ENCODE measurements at regions not wholly inside any gene's neighbourhood (a gene's known extent, or its start where the extent isn't known, plus 50 kb on each side); places are given as distances from the start of the nearest gene placed in this dataset.

DNA sequence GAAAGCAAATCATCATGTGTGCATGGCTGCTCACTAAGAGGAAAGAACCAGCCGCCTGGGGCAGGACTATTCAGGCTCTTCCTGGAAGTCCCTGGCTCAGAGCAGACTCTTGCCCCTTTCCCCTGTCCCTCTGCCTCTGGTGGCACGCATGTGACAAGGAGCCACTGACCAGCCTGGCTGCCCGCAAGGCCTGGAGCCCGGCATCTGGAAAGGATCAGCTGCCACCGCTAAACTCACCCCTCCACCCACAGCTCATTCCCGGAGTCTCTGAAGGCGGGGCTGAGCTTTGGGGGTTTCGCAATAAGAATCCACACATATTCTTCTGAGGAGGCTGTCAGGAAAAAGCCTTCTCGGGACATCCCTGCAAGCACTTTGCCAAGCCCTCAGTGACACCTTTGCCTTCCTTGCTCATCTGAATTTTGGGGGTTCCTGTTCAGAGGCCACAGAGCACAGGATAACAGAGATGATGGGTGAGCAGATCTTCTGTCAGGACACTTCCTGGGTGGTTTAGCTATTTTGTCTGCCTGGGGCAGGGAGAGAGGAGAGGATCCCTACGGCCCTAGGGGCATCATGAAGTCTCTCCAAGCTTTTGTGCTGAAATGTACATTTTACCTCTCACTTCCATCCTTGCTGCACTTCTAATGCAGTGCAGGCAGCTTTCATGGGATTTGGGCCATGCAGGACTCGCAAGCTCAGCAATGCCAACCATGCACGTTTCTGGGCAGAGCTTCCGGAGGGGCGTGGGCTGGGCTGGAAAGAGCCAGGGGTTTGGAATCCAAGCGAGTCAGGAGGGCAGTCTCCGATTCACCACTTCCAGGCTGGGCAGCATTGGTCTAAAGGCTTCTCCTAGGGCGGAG is 124.8 kb upstream of the MAP1LC3B2 start (continued):
- peak; percentile 51; the same call in 1 of the 2 replicates for TF ChIP-seq ZFP69B (tag by site-specific recombination; IDR thresholded peaks at IDR 0.05)
- TF ChIP-seq KLF8 (tag by site-specific recombination; IDR thresholded peaks at IDR 0.05) = peak; percentile 51; the same call in 1 of the 2 replicates
- no peak for TF ChIP-seq ZNF23 (tag by site-specific recombination; IDR thresholded peaks at IDR 0.05; ENCODE audit: borderline replicate concordance)
- peak; percentile 36; the same call in 1 of the 2 replicates for TF ChIP-seq KLF9 (tag by site-specific recombination; IDR thresholded peaks at IDR 0.05; ENCODE audit: low read depth)
- TF ChIP-seq, protein P1, sequence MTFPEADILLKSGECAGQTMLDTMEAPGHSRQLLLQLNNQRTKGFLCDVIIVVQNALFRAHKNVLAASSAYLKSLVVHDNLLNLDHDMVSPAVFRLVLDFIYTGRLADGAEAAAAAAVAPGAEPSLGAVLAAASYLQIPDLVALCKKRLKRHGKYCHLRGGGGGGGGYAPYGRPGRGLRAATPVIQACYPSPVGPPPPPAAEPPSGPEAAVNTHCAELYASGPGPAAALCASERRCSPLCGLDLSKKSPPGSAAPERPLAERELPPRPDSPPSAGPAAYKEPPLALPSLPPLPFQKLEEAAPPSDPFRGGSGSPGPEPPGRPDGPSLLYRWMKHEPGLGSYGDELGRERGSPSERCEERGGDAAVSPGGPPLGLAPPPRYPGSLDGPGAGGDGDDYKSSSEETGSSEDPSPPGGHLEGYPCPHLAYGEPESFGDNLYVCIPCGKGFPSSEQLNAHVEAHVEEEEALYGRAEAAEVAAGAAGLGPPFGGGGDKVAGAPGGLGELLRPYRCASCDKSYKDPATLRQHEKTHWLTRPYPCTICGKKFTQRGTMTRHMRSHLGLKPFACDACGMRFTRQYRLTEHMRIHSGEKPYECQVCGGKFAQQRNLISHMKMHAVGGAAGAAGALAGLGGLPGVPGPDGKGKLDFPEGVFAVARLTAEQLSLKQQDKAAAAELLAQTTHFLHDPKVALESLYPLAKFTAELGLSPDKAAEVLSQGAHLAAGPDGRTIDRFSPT (tag by site-specific recombination; IDR thresholded peaks at IDR 0.05) = 0 out of 2 replicates have a peak, but pooled peaks have one; percentile 13
- peak; percentile 84 for TF ChIP-seq ZNF394 (tag by site-specific recombination; IDR thresholded peaks at IDR 0.05; ENCODE audit: borderline replicate concordance)
- TF ChIP-seq ZNF311 (tag by site-specific recombination; IDR thresholded peaks at IDR 0.05; ENCODE audit: borderline replicate concordance) = no peak
- TF ChIP-seq, protein P2, sequence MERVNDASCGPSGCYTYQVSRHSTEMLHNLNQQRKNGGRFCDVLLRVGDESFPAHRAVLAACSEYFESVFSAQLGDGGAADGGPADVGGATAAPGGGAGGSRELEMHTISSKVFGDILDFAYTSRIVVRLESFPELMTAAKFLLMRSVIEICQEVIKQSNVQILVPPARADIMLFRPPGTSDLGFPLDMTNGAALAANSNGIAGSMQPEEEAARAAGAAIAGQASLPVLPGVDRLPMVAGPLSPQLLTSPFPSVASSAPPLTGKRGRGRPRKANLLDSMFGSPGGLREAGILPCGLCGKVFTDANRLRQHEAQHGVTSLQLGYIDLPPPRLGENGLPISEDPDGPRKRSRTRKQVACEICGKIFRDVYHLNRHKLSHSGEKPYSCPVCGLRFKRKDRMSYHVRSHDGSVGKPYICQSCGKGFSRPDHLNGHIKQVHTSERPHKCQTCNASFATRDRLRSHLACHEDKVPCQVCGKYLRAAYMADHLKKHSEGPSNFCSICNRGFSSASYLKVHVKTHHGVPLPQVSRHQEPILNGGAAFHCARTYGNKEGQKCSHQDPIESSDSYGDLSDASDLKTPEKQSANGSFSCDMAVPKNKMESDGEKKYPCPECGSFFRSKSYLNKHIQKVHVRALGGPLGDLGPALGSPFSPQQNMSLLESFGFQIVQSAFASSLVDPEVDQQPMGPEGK (tag by site-specific recombination; IDR thresholded peaks at IDR 0.05) = peak; percentile 70; the same call in 1 of the 2 replicates
- TF ChIP-seq, protein P3, sequence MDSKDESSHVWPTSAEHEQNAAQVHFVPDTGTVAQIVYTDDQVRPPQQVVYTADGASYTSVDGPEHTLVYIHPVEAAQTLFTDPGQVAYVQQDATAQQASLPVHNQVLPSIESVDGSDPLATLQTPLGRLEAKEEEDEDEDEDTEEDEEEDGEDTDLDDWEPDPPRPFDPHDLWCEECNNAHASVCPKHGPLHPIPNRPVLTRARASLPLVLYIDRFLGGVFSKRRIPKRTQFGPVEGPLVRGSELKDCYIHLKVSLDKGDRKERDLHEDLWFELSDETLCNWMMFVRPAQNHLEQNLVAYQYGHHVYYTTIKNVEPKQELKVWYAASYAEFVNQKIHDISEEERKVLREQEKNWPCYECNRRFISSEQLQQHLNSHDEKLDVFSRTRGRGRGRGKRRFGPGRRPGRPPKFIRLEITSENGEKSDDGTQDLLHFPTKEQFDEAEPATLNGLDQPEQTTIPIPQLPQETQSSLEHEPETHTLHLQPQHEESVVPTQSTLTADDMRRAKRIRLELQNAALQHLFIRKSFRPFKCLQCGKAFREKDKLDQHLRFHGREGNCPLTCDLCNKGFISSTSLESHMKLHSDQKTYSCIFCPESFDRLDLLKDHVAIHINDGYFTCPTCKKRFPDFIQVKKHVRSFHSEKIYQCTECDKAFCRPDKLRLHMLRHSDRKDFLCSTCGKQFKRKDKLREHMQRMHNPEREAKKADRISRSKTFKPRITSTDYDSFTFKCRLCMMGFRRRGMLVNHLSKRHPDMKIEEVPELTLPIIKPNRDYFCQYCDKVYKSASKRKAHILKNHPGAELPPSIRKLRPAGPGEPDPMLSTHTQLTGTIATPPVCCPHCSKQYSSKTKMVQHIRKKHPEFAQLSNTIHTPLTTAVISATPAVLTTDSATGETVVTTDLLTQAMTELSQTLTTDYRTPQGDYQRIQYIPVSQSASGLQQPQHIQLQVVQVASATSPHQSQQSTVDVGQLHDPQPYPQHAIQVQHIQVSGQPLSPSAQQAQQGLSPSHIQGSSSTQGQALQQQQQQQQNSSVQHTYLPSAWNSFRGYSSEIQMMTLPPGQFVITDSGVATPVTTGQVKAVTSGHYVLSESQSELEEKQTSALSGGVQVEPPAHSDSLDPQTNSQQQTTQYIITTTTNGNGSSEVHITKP (tag by site-specific recombination; IDR thresholded peaks at IDR 0.05) = peak; percentile 89
- 0 out of 2 replicates have a peak, but pooled peaks have one; percentile 19 for TF ChIP-seq KLF1 (tag by site-specific recombination; IDR thresholded peaks at IDR 0.05)
- TF ChIP-seq BCL6B (tag by site-specific recombination; IDR thresholded peaks at IDR 0.05) = no peak
- no peak for TF ChIP-seq ZNF707 (tag by site-specific recombination; IDR thresholded peaks at IDR 0.05)
- TF ChIP-seq ZNF544 (tag by site-specific recombination; IDR thresholded peaks at IDR 0.05) = no peak
- TF ChIP-seq, protein P4, sequence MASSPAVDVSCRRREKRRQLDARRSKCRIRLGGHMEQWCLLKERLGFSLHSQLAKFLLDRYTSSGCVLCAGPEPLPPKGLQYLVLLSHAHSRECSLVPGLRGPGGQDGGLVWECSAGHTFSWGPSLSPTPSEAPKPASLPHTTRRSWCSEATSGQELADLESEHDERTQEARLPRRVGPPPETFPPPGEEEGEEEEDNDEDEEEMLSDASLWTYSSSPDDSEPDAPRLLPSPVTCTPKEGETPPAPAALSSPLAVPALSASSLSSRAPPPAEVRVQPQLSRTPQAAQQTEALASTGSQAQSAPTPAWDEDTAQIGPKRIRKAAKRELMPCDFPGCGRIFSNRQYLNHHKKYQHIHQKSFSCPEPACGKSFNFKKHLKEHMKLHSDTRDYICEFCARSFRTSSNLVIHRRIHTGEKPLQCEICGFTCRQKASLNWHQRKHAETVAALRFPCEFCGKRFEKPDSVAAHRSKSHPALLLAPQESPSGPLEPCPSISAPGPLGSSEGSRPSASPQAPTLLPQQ (tag by site-specific recombination; IDR thresholded peaks at IDR 0.05) = peak; percentile 61; the same call in 1 of the 2 replicates
- peak; percentile 38; the same call in 1 of the 2 replicates for TF ChIP-seq ZNF324 (tag by site-specific recombination; IDR thresholded peaks at IDR 0.05)
- TF ChIP-seq KLF17 (tag by site-specific recombination; IDR thresholded peaks at IDR 0.05) = peak; percentile 72; the same call in 1 of the 2 replicates
- peak; percentile 93 for TF ChIP-seq ZBTB17 (tag by site-specific recombination; IDR thresholded peaks at IDR 0.05)
- peak; percentile 37 for TF ChIP-seq OSR2 (tag by site-specific recombination; IDR thresholded peaks at IDR 0.05)
- TF ChIP-seq, protein P5, sequence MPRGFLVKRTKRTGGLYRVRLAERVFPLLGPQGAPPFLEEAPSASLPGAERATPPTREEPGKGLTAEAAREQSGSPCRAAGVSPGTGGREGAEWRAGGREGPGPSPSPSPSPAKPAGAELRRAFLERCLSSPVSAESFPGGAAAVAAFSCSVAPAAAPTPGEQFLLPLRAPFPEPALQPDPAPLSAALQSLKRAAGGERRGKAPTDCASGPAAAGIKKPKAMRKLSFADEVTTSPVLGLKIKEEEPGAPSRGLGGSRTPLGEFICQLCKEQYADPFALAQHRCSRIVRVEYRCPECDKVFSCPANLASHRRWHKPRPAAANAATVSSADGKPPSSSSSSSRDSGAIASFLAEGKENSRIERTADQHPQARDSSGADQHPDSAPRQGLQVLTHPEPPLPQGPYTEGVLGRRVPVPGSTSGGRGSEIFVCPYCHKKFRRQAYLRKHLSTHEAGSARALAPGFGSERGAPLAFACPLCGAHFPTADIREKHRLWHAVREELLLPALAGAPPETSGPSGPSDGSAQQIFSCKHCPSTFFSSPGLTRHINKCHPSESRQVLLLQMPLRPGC (tag by site-specific recombination; IDR thresholded peaks at IDR 0.05) = 0 out of 2 replicates have a peak, but pooled peaks have one; percentile 27
